H1 (cell line): ENCODE measurements at regions not wholly inside any gene's neighbourhood (a gene's known extent, or its start where the extent isn't known, plus 50 kb on each side); places are given as distances from the start of the nearest gene placed in this dataset.

Source experiments
- CTCF ChIA-PET: fragments of 300-600 bp; sonication (Branson Sonifier 250); formaldehyde crosslinking; loops from one replicate; lab custom pipeline; 2021; ENCODE audit not compliant: partially characterized antibody; lab: Charles Lee
- POLR2A ChIA-PET: fragments of 300-600 bp; sonication (Branson Sonifier 250); formaldehyde crosslinking; loops from one replicate; lab custom pipeline; 2021; ENCODE audit warnings: inconsistent platforms; ENCODE audit not compliant: partially characterized antibody; lab: Charles Lee
- DNase-seq, 2 experiments: peaks; one replicate each; pipeline versions ENCODE4 v3.0.0 to v3.0.0-alpha.2; 2010 to 2022; ENCODE audit warnings: low spot score in 2 of 2, low read depth in 1 of 2, mixed read lengths in 1 of 2
- FAIRE-seq: peaks from 2 replicates; lab custom pipeline; 2011; peaks lifted over from hg19 to GRCh38; lab: Jason Lieb, UNC
- H2AFZ ChIP-seq: 2 replicates; pipeline ENCODE4 v1.8.1; 2012; ENCODE audit warnings: low read length, inconsistent platforms
- H2AK5ac ChIP-seq: 2 replicates; pipeline ENCODE4 v1.6.1; 2013; ENCODE audit warnings: low read depth, low read length
- H2BK120ac ChIP-seq: replicated peaks from 2 replicates; pipeline ENCODE3; 2013; ENCODE audit warnings: low read depth, low read length, inconsistent platforms
- H2BK12ac ChIP-seq: 2 replicates; pipeline ENCODE4 v1.6.1; 2013; ENCODE audit warnings: low read depth, low read length
- H2BK15ac ChIP-seq: 2 replicates; pipeline ENCODE4 v1.6.1; 2013; ENCODE audit warnings: low read length
- H2BK20ac ChIP-seq: 2 replicates; pipeline ENCODE4 v1.6.1; 2013; ENCODE audit warnings: low read length
- H2BK5ac ChIP-seq: 2 replicates; pipeline ENCODE4 v1.6.1; 2013; ENCODE audit warnings: low read depth, low read length
- H3K14ac ChIP-seq: 2 replicates; pipeline ENCODE4 v1.6.1; 2013; ENCODE audit warnings: inconsistent platforms; ENCODE audit not compliant: insufficient read length
- H3K18ac ChIP-seq: 2 replicates; pipeline ENCODE4 v1.6.1; 2013; ENCODE audit warnings: low read length; ENCODE audit errors: extremely low read depth
- H3K23ac ChIP-seq: 2 replicates; pipeline ENCODE4 v1.6.1; 2013; ENCODE audit warnings: inconsistent platforms; ENCODE audit not compliant: insufficient read length
- H3K23me2 ChIP-seq: 2 replicates; pipeline ENCODE4 v1.6.1; 2013; ENCODE audit warnings: low read depth, low read length
- H3K27ac ChIP-seq: 2 replicates; pipeline ENCODE4 v1.6.1; 2011; ENCODE audit warnings: low read depth, low read length, inconsistent platforms
- H3K27me3 ChIP-seq, 4 experiments: replicated peaks in 1 of 4; 1 replicate in 1 of 4; 2 replicates in 3 of 4; pipeline versions ENCODE4 v1.6.1 to v1.8.1; 2011 to 2013; ENCODE audit warnings: low read length in 3 of 4, mild to moderate bottlenecking in 3 of 4, inconsistent platforms in 2 of 4, mixed read lengths in 2 of 4, moderate library complexity in 1 of 4; ENCODE audit not compliant: control insufficient read depth in 3 of 4, insufficient read depth in 3 of 4; ENCODE audit errors: extremely low read depth in 1 of 4
- H3K36me3 ChIP-seq, 4 experiments: 2 replicates each; pipeline versions ENCODE4 v1.6.1 to v1.8.1; 2011 to 2013; ENCODE audit warnings: mild to moderate bottlenecking in 4 of 4, low read length in 3 of 4, moderate library complexity in 2 of 4, control low read depth in 1 of 4, inconsistent platforms in 1 of 4; ENCODE audit not compliant: insufficient read depth in 4 of 4, control insufficient read depth in 2 of 4
- H3K4ac ChIP-seq: replicated peaks from 2 replicates; pipeline ENCODE3; 2013; ENCODE audit warnings: low read length, low read depth, mixed read lengths, inconsistent platforms; ENCODE audit not compliant: insufficient read length
- H3K4me1 ChIP-seq, 4 experiments: replicated peaks in 1 of 4; 1 replicate in 1 of 4; 2 replicates in 3 of 4; pipeline versions ENCODE4 v1.6.1 to v1.8.1; 2011 to 2013; ENCODE audit warnings: low read length in 3 of 4, inconsistent platforms in 2 of 4, mixed read lengths in 1 of 4; ENCODE audit not compliant: insufficient read depth in 4 of 4, control insufficient read depth in 3 of 4
- H3K4me2 ChIP-seq, 2 experiments: 2 replicates each; pipeline versions ENCODE4 v1.6.1 to v1.8.1; 2011 to 2013; ENCODE audit warnings: low read depth in 2 of 2, low read length in 2 of 2, control low read depth in 1 of 2, inconsistent platforms in 1 of 2, mild to moderate bottlenecking in 1 of 2; ENCODE audit not compliant: insufficient read depth in 1 of 2
- H3K4me3 ChIP-seq, 4 experiments: fragments of 200-600, 300-600 bp in 1 of 4; sonication (generic), shearing (Covaris generic), sonication (Bioruptor Twin) in 1 of 4; 2 replicates each; pipeline versions ENCODE4 v1.5.1 to v1.8.1; 2011 to 2016; ENCODE audit warnings: low read length in 4 of 4, low read depth in 3 of 4, control low read depth in 2 of 4, inconsistent platforms in 2 of 4, mild to moderate bottlenecking in 2 of 4, mixed read lengths in 1 of 4, moderate library complexity in 1 of 4; ENCODE audit not compliant: insufficient read depth in 2 of 4; ENCODE audit errors: extremely low read depth in 1 of 4
- H3K56ac ChIP-seq: replicated peaks from 2 replicates; pipeline ENCODE3; 2013; ENCODE audit warnings: low read depth, mild to moderate bottlenecking, mixed read lengths, low read length, inconsistent platforms; ENCODE audit not compliant: insufficient read length
- H3K79me1 ChIP-seq: 2 replicates; pipeline ENCODE4 v1.6.1; 2013; ENCODE audit warnings: low read depth, low read length, control low read depth
- H3K79me2 ChIP-seq, 2 experiments: 2 replicates each; pipeline versions ENCODE4 v1.6.1 to v1.8.1; 2012 to 2013; ENCODE audit warnings: low read length in 2 of 2, mild to moderate bottlenecking in 2 of 2, inconsistent platforms in 1 of 2; ENCODE audit not compliant: insufficient read depth in 2 of 2, control insufficient read depth in 1 of 2
- H3K9ac ChIP-seq, 4 experiments: replicated peaks in 1 of 4; 1 replicate in 1 of 4; 2 replicates in 3 of 4; pipeline versions ENCODE4 v1.6.1 to v1.8.1; 2011 to 2013; ENCODE audit warnings: low read depth in 3 of 4, low read length in 3 of 4, control low read depth in 2 of 4, mild to moderate bottlenecking in 2 of 4, moderate library complexity in 2 of 4, inconsistent platforms in 1 of 4; ENCODE audit errors: extremely low read depth in 1 of 4
- H3K9me3 ChIP-seq, 2 experiments: 2 replicates each; pipeline versions ENCODE4 v1.6.1 to v1.8.1; 2012 to 2013; ENCODE audit warnings: mild to moderate bottlenecking in 2 of 2, moderate library complexity in 2 of 2, control low read depth in 1 of 2, inconsistent platforms in 1 of 2, low read depth in 1 of 2, low read length in 1 of 2, mixed read lengths in 1 of 2; ENCODE audit not compliant: insufficient read depth in 2 of 2
- H4K20me1 ChIP-seq, 2 experiments: replicated peaks in 1 of 2; 2 replicates each; pipeline versions ENCODE3 to v1.8.1; 2011 to 2013; ENCODE audit warnings: inconsistent platforms in 2 of 2, low read length in 2 of 2, mild to moderate bottlenecking in 1 of 2; ENCODE audit not compliant: insufficient read depth in 2 of 2, control insufficient read depth in 1 of 2
- H4K5ac ChIP-seq: 2 replicates; pipeline ENCODE4 v1.6.1; 2013; ENCODE audit warnings: low read length, low read depth, mixed read lengths, inconsistent platforms; ENCODE audit not compliant: insufficient read length
- H4K8ac ChIP-seq: 2 replicates; pipeline ENCODE4 v1.8.0; 2013; ENCODE audit warnings: mild to moderate bottlenecking, moderate library complexity, low read length, inconsistent platforms; ENCODE audit not compliant: insufficient read depth; ENCODE audit errors: extremely low read depth
- H4K91ac ChIP-seq: replicated peaks from 2 replicates; pipeline ENCODE3; 2013; ENCODE audit warnings: low read length, mixed read lengths, inconsistent platforms; ENCODE audit not compliant: insufficient read length
- CEBPB ChIP-seq: IDR thresholded peaks from 2 replicates; pipeline ENCODE4 v1.6.1; 2012; ENCODE audit warnings: low read depth, low read length
- CTBP2 ChIP-seq: IDR thresholded peaks from 2 replicates; pipeline ENCODE4 v1.7.0; 2011; ENCODE audit warnings: borderline replicate concordance, mild to moderate bottlenecking, moderate library complexity, mixed read lengths, low read length; ENCODE audit not compliant: insufficient read depth, insufficient read length
- EP300 ChIP-seq, 2 experiments: IDR thresholded peaks; 1 replicate in 1 of 2; 2 replicates in 1 of 2; pipeline ENCODE4 v1.6.1; 2011 to 2012; ENCODE audit warnings: low read depth in 2 of 2, low read length in 2 of 2, mild to moderate bottlenecking in 2 of 2, borderline replicate concordance in 1 of 2, inconsistent platforms in 1 of 2, moderate library complexity in 1 of 2
- KDM4A ChIP-seq: IDR thresholded peaks from one replicate; pipeline ENCODE4 v1.7.1; 2012; ENCODE audit warnings: low read depth, mild to moderate bottlenecking, moderate library complexity, low read length, inconsistent platforms; ENCODE audit not compliant: severe bottlenecking
- NRF1 ChIP-seq: IDR thresholded peaks from 2 replicates; pipeline ENCODE4 v1.6.1; 2011; ENCODE audit warnings: mild to moderate bottlenecking, low read depth, low read length, improper control_type of control experiment
- SIN3A ChIP-seq, 2 experiments: IDR thresholded peaks in 1 of 2; conservative IDR thresholded peaks in 1 of 2; 2 replicates each; pipeline ENCODE4 v1.6.1; 2011 to 2012; ENCODE audit warnings: low read length in 2 of 2, improper control_type of control experiment in 1 of 2, low read depth in 1 of 2, mild to moderate bottlenecking in 1 of 2
- WGBS, 2 experiments: shearing (Covaris generic) in 1 of 2; methylation state at CpG; one replicate each; pipeline versions ENCODE4 v1.1.6 to v1.1.7; 2013 to 2015; ENCODE audit warnings: low lambda C conversion rate in 2 of 2, mixed read lengths in 2 of 2, inconsistent platforms in 1 of 2, low coverage in 1 of 2, missing lambda C conversion rate in 1 of 2; ENCODE audit not compliant: insufficient replicate concordance in 2 of 2, insufficient coverage in 1 of 2, insufficient read length in 1 of 2; ENCODE audit errors: extremely low coverage in 1 of 2, missing lambda C conversion rate in 1 of 2; 5-methylcytosine and 5-hydroxymethylcytosine counted together
- TF ChIP-seq, protein P1 (sequence below): IDR thresholded peaks from 2 replicates; pipeline ENCODE4 v1.6.1; 2012; ENCODE audit warnings: low read length, inconsistent platforms

DNA sequence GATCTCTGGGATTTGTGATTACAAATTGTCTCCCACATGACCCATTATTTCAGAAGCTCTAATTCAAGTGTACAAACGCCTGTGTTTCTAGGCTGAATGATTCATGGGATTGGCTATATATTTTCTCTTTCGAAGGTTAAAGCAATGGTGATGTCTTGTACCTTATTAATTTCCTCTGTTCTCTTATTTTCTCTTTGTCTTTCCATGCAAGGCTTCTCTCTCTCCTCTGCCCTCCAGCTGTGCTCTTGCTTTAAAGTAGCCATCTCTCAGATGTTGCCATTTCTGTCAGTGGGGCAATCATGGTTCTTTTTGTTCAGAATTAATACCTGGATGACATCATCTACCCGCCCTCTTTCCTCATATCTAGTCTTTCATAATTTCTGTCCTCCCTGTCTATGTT is 184.3 kb upstream of the ATP10B start:
- no peaks in the 10 kb centered on the region for H3K9me3 ChIP-seq
- CTCF ChIA-PET = no interaction called here
- H3K23me2 ChIP-seq = no peaks in the 10 kb centered on the region; the same call in 1 of the 2 replicates
- H2BK15ac ChIP-seq = no peak overlapping the region
- no peak overlapping the region for H2AFZ ChIP-seq
- H3K79me1 ChIP-seq = no peaks in the 10 kb centered on the region
- H3K14ac ChIP-seq = no peak overlapping the region
- no peak overlapping the region for H2BK5ac ChIP-seq
- FAIRE-seq = no peak
- H4K20me1 ChIP-seq = no peaks in the 10 kb centered on the region
- H4K91ac ChIP-seq = no peak overlapping the region
- no peak overlapping the region for H3K4me3 ChIP-seq
- H3K18ac ChIP-seq = no peak overlapping the region
- 100% methylated on average over 3 of the region's 3 CpGs; no CpG with 5 or more reads in 1 of the 2 experiments for WGBS, 2 experiments
- no peak for DNase-seq
- no peaks in the 10 kb centered on the region for H3K4me1 ChIP-seq
- no peak overlapping the region for H3K27ac ChIP-seq
- no peak overlapping the region for H2AK5ac ChIP-seq
- H4K5ac ChIP-seq = no peak overlapping the region
- no peak overlapping the region for H3K4me2 ChIP-seq
- POLR2A ChIA-PET = no interaction called here
- TF ChIP-seq CEBPB = no peak
- no peak for TF ChIP-seq CTBP2
- TF ChIP-seq, protein P1, sequence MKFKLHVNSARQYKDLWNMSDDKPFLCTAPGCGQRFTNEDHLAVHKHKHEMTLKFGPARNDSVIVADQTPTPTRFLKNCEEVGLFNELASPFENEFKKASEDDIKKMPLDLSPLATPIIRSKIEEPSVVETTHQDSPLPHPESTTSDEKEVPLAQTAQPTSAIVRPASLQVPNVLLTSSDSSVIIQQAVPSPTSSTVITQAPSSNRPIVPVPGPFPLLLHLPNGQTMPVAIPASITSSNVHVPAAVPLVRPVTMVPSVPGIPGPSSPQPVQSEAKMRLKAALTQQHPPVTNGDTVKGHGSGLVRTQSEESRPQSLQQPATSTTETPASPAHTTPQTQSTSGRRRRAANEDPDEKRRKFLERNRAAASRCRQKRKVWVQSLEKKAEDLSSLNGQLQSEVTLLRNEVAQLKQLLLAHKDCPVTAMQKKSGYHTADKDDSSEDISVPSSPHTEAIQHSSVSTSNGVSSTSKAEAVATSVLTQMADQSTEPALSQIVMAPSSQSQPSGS = no peak
- no peak for TF ChIP-seq KDM4A
- no peak for TF ChIP-seq EP300 (IDR thresholded peaks at IDR 0.05; ENCODE audit: borderline replicate concordance in 1 of 2, low read depth in 2 of 2, low read length in 2 of 2)
- no peak for TF ChIP-seq NRF1
- no peak for TF ChIP-seq SIN3A (conservative IDR thresholded peaks at IDR 0.05 in 1 of 2, IDR thresholded peaks at IDR 0.05 in 1 of 2; ENCODE audit: low read depth in 1 of 2, low read length in 2 of 2)
- no peak overlapping the region for H3K56ac ChIP-seq
- H3K36me3 ChIP-seq = no peaks in the 10 kb centered on the region
- H3K79me2 ChIP-seq = no peaks in the 10 kb centered on the region
- no peak overlapping the region for H2BK12ac ChIP-seq
- no peak overlapping the region for H3K4ac ChIP-seq
- no peaks in the 10 kb centered on the region for H3K27me3 ChIP-seq
- no peak overlapping the region for H2BK20ac ChIP-seq
- no peak overlapping the region for H3K23ac ChIP-seq
- no peak overlapping the region for H2BK120ac ChIP-seq
- H3K9ac ChIP-seq = no peak overlapping the region
- H4K8ac ChIP-seq = no peak overlapping the region
